Pulmonary artery endothelial cell (primary cell): ENCODE measurements at regions not wholly inside any gene's neighbourhood (a gene's known extent, or its start where the extent isn't known, plus 50 kb on each side); places are given as distances from the start of the nearest gene placed in this dataset.

Source experiments
- DNase-seq: peaks from one replicate; pipeline ENCODE4 v3.0.0-alpha.2; 2011; ENCODE audit warnings: low read depth, low spot score

GRCh38 chr10:128996092-128996491 is 470.9 kb upstream of the MGMT start:
- no peak for DNase-seq

GRCh38 chr10:128998101-128998805 is 468.8 kb upstream of the MGMT start:
- DNase-seq = no peak

- DNase-seq = no peak
Observed at GRCh38 chr10:129004398-129004797, 462.6 kb upstream of the MGMT start.

- DNase-seq = no peak
Observed at GRCh38 chr10:129005080-129005479, 462.0 kb upstream of the MGMT start.

- no peak for DNase-seq
Observed at GRCh38 chr10:129005804-129006203, 461.2 kb upstream of the MGMT start.

- DNase-seq = no peak
Observed at GRCh38 chr10:129018511-129018910, 448.5 kb upstream of the MGMT start.

GRCh38 chr10:129020651-129021330 is 446.2 kb upstream of the MGMT start:
- no peak for DNase-seq

- DNase-seq = no peak
Observed at GRCh38 chr10:129021594-129022304, 445.3 kb upstream of the MGMT start.

- no peak for DNase-seq
Observed at GRCh38 chr10:129023082-129023481, 444.0 kb upstream of the MGMT start.

- DNase-seq = no peak
Observed at GRCh38 chr10:129024046-129024445, 443.0 kb upstream of the MGMT start.

GRCh38 chr10:129025787-129026186 is 441.3 kb upstream of the MGMT start:
- no peak for DNase-seq

GRCh38 chr10:129027906-129028305 is 439.1 kb upstream of the MGMT start:
- no peak for DNase-seq

GRCh38 chr10:129028451-129028850 is 438.6 kb upstream of the MGMT start:
- DNase-seq = no peak

GRCh38 chr10:129029051-129029450 is 438.0 kb upstream of the MGMT start:
- no peak for DNase-seq

- no peak for DNase-seq
Observed at GRCh38 chr10:129029851-129030602, 437.0 kb upstream of the MGMT start.

- no peak for DNase-seq
Observed at GRCh38 chr10:129030603-129030895, 436.5 kb upstream of the MGMT start.

GRCh38 chr10:129030996-129031843 is 435.8 kb upstream of the MGMT start:
- DNase-seq = no peak

GRCh38 chr10:129031844-129032150 is 435.2 kb upstream of the MGMT start:
- no peak for DNase-seq

GRCh38 chr10:129032372-129033313 is 434.4 kb upstream of the MGMT start:
- DNase-seq = no peak

GRCh38 chr10:129033340-129033739 is 433.7 kb upstream of the MGMT start:
- DNase-seq = no peak
